ENCODE measurements at regions not wholly inside any gene's neighbourhood (a gene's known extent, or its start where the extent isn't known, plus 50 kb on each side); places are given as distances from the start of the nearest gene placed in this dataset.

- H3K4me1 ChIP-seq (ENCODE audit: insufficient read depth, low read length), result peaks cover 16% of the 10 kb centered on the region; the same call in 1 of the 2 replicates
- ATAC-seq (ENCODE audit: insufficient read depth, low read depth) (no peak), DNase-seq (no peak)
- no peak overlapping the region for H3K4me2 ChIP-seq (ENCODE audit: insufficient read depth, low read length)
- peaks cover 9% of the 10 kb centered on the region; the same call in 1 of the 2 replicates for H4K20me1 ChIP-seq (ENCODE audit: insufficient read depth, low read length)
- H3K4me3 ChIP-seq (ENCODE audit: low read depth in 1 of 2, low read length in 2 of 2), result no peak overlapping the region
- H3K9ac ChIP-seq (ENCODE audit: low read depth, low read length), result no peak overlapping the region
- no peaks in the 10 kb centered on the region for H3K36me3 ChIP-seq (ENCODE audit: insufficient read depth, low read length)
- H2AFZ ChIP-seq (ENCODE audit: low read depth, low read length), result no peak overlapping the region
- TF ChIP-seq, protein P1, sequence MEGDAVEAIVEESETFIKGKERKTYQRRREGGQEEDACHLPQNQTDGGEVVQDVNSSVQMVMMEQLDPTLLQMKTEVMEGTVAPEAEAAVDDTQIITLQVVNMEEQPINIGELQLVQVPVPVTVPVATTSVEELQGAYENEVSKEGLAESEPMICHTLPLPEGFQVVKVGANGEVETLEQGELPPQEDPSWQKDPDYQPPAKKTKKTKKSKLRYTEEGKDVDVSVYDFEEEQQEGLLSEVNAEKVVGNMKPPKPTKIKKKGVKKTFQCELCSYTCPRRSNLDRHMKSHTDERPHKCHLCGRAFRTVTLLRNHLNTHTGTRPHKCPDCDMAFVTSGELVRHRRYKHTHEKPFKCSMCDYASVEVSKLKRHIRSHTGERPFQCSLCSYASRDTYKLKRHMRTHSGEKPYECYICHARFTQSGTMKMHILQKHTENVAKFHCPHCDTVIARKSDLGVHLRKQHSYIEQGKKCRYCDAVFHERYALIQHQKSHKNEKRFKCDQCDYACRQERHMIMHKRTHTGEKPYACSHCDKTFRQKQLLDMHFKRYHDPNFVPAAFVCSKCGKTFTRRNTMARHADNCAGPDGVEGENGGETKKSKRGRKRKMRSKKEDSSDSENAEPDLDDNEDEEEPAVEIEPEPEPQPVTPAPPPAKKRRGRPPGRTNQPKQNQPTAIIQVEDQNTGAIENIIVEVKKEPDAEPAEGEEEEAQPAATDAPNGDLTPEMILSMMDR (IDR thresholded peaks at IDR 0.05; ENCODE audit: borderline replicate concordance, extremely low read depth, low read length, poor library complexity, severe bottlenecking), result no peak
- no peak for TF ChIP-seq EZH2 (IDR thresholded peaks at IDR 0.05; ENCODE audit: borderline replicate concordance, low read depth, low read length, severe bottlenecking)
- H3K27me3 ChIP-seq (ENCODE audit: insufficient read depth, low read length, poor library complexity), result no peaks in the 10 kb centered on the region
- no peak overlapping the region for H3K27ac ChIP-seq (ENCODE audit: low read length)
- H3K79me2 ChIP-seq (ENCODE audit: insufficient read depth, low read length), result peaks cover 93% of the 10 kb centered on the region
- H3K9me3 ChIP-seq (ENCODE audit: insufficient read depth, low read length, severe bottlenecking), result no peaks in the 10 kb centered on the region
Measured at GRCh38 chr6:21739838-21740237, 146.3 kb downstream of the SOX4 start.

DNA sequence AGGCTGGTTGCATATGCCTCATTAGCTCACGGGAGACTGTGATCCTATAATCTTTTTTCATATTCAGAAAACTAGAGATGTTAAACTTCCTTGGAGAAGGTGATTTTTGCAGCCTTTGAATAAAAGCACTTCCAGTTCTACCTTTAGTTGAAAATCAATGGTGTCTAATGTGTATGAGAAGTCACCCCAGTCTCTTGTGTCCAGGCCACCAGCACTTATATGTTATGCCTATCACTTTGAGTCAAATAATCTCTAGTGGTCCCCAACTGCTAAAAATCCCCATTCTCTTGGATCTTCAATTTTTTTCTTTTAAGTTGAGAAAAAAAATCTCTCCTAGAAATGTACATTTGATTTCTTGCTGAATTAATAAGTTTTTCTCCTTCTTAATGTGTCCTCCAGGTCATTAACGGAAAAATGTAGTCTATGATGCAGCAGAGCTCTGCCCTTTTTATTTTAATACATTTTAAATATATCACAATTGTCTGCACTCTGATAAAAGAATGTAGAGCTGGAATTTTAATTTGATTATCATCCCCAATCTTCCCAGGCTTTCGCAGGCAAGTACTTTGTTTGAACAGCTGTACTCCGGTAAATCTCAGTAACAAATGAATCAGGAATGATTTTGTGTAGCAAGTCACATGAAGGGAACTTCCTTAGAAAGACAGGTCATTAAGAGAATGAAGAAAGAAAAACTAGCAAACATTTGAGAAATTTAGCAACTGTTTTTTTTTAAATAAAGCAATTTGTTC, 147.0 kb downstream of the SOX4 start:
- Histone ChIP-seq H3K9me3 (ENCODE audit: insufficient read depth, low read length, severe bottlenecking) (no peaks in the 10 kb centered on the region), H3K4me2 (ENCODE audit: insufficient read depth, low read length) (no peak overlapping the region), H3K4me1 (ENCODE audit: insufficient read depth, low read length) (peaks cover 18% of the 10 kb centered on the region), H3K9ac (ENCODE audit: low read depth, low read length) (no peak overlapping the region), H3K79me2 (ENCODE audit: insufficient read depth, low read length) (peaks cover 93% of the 10 kb centered on the region), H3K27ac (ENCODE audit: low read length) (no peak overlapping the region), H3K27me3 (ENCODE audit: insufficient read depth, low read length, poor library complexity) (no peaks in the 10 kb centered on the region), H4K20me1 (ENCODE audit: insufficient read depth, low read length) (peaks cover 9% of the 10 kb centered on the region; the same call in 1 of the 2 replicates), H3K4me3 (ENCODE audit: low read depth in 1 of 2, low read length in 2 of 2) (no peak overlapping the region), H2AFZ (ENCODE audit: low read depth, low read length) (no peak overlapping the region), H3K36me3 (ENCODE audit: insufficient read depth, low read length) (peaks cover under 1% of the 10 kb centered on the region; the same call in 1 of the 2 replicates)
- DNase-seq (no peak), ATAC-seq (ENCODE audit: insufficient read depth, low read depth) (no peak)
- TF ChIP-seq EZH2 (IDR thresholded peaks at IDR 0.05; ENCODE audit: borderline replicate concordance, low read depth, low read length, severe bottlenecking), result no peak
- TF ChIP-seq, protein P1 (IDR thresholded peaks at IDR 0.05; ENCODE audit: borderline replicate concordance, extremely low read depth, low read length, poor library complexity, severe bottlenecking), result no peak

DNA sequence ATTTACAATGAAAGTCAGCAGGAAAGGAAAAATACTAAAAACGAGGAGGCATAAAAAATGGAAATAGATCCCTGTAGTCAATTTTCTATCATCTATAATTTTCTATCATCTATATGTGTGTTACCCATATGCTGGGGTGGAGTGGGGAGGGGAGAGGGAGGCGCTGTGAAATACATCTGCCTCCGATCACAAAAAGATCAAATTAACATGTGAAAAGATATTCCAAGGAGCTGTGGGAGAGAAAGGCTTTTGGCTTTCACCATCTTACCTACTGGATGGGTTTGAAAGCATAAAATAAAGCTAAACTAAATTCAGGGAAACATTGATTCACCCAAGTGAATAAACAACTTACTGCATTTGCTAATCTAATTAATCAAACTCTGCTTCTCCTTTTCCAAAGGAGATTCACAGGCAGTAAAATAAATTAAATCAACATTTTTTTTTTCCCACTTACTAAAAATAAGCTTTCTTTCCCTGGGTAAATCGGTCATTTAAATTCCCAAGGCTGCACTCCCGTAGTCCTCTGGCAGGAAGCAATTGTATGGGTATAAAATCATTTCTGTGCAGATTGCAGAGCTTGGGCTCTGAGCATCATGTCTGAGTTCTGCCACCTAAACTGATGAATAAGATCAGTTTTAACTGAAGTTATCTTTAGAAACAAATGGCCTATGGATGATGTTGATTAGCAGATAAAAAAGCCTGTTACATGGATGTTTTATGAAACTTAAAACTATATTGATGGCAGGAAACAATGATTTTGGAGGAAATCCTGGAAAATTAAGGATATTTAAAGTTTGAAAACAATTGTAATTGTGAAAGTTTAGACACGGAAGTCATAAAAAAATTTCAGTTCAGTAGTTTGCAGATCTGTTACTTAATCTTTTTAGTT, 147.9 kb downstream of the SOX4 start:
- Histone ChIP-seq H2AFZ (ENCODE audit: low read depth, low read length) (no peak overlapping the region), H3K79me2 (ENCODE audit: insufficient read depth, low read length) (peaks cover 89% of the 10 kb centered on the region), H3K27ac (ENCODE audit: low read length) (no peak overlapping the region), H3K27me3 (ENCODE audit: insufficient read depth, low read length, poor library complexity) (no peaks in the 10 kb centered on the region), H3K4me1 (ENCODE audit: insufficient read depth, low read length) (peaks cover 18% of the 10 kb centered on the region), H3K9me3 (ENCODE audit: insufficient read depth, low read length, severe bottlenecking) (no peaks in the 10 kb centered on the region), H3K4me3 (ENCODE audit: low read depth in 1 of 2, low read length in 2 of 2) (no peak overlapping the region), H3K9ac (ENCODE audit: low read depth, low read length) (no peak overlapping the region), H3K36me3 (ENCODE audit: insufficient read depth, low read length) (peaks cover 3% of the 10 kb centered on the region; the same call in 1 of the 2 replicates), H3K4me2 (ENCODE audit: insufficient read depth, low read length) (no peak overlapping the region), H4K20me1 (ENCODE audit: insufficient read depth, low read length) (peaks cover 9% of the 10 kb centered on the region; the same call in 1 of the 2 replicates)
- TF ChIP-seq, protein P1 (IDR thresholded peaks at IDR 0.05; ENCODE audit: borderline replicate concordance, extremely low read depth, low read length, poor library complexity, severe bottlenecking), result no peak
- no peak for TF ChIP-seq EZH2 (IDR thresholded peaks at IDR 0.05; ENCODE audit: borderline replicate concordance, low read depth, low read length, severe bottlenecking)
- ATAC-seq (ENCODE audit: insufficient read depth, low read depth) (no peak), DNase-seq (no peak)
